DMS79 treated with DMSO at 0.1 percent for 48 hours (cell line): ENCODE measurements at regions not wholly inside any gene's neighbourhood (a gene's known extent, or its start where the extent isn't known, plus 50 kb on each side); places are given as distances from the start of the nearest gene placed in this dataset.
"Not testable (repeated sequence)": the region's sequence is repeated elsewhere in the genome, so short reads cannot be mapped to it uniquely, and the experiment has no call there.

Experiments
- DNase-seq: peaks from one replicate; lab custom pipeline; 2025; lab: John Stamatoyannopoulos, UW

- DNase-seq: no peak
Measured at GRCh38 chr11:28819741-28820140, 711.6 kb downstream of the METTL15 start.

- no peak for DNase-seq
Measured at GRCh38 chr11:28815110-28815509, 706.9 kb downstream of the METTL15 start.

GRCh38 chr11:28808771-28809170 is 700.6 kb downstream of the METTL15 start:
- DNase-seq: no peak

- no peak for DNase-seq
Measured at GRCh38 chr11:28799316-28799715, 691.1 kb downstream of the METTL15 start.

GRCh38 chr11:28798286-28798685 is 690.1 kb downstream of the METTL15 start:
- DNase-seq: no peak

GRCh38 chr11:28797536-28797935 is 689.3 kb downstream of the METTL15 start:
- DNase-seq: no peak

- no peak for DNase-seq
Measured at GRCh38 chr11:28794405-28794804, 686.2 kb downstream of the METTL15 start.

GRCh38 chr11:28793282-28793738 is 685.1 kb downstream of the METTL15 start:
- no peak for DNase-seq

- no peak for DNase-seq
Measured at GRCh38 chr11:28792856-28793255, 684.7 kb downstream of the METTL15 start.

GRCh38 chr11:28787897-28788296 is 679.7 kb downstream of the METTL15 start:
- not testable (repeated sequence) for DNase-seq

- no peak for DNase-seq
Measured at GRCh38 chr11:28777126-28777525, 668.9 kb downstream of the METTL15 start.

GRCh38 chr11:28773606-28774005 is 665.4 kb downstream of the METTL15 start:
- no peak for DNase-seq

GRCh38 chr11:28770806-28771205 is 662.6 kb downstream of the METTL15 start:
- DNase-seq: no peak

GRCh38 chr11:28767574-28767973 is 659.4 kb downstream of the METTL15 start:
- no peak for DNase-seq

GRCh38 chr11:28763876-28764275 is 655.7 kb downstream of the METTL15 start:
- DNase-seq: no peak

- DNase-seq: no peak
Measured at GRCh38 chr11:28763151-28763550, 655.0 kb downstream of the METTL15 start.

GRCh38 chr11:28760676-28761390 is 652.6 kb downstream of the METTL15 start:
- DNase-seq: no peak

GRCh38 chr11:28759311-28759710 is 651.1 kb downstream of the METTL15 start:
- DNase-seq: no peak

- no peak for DNase-seq
Measured at GRCh38 chr11:28757725-28758515, 649.7 kb downstream of the METTL15 start.

- DNase-seq: no peak
Measured at GRCh38 chr11:28756977-28757376, 648.8 kb downstream of the METTL15 start.

- DNase-seq: no peak
Measured at GRCh38 chr11:28743061-28743550, 634.9 kb downstream of the METTL15 start.

GRCh38 chr11:28739489-28740280 is 631.5 kb downstream of the METTL15 start:
- DNase-seq: no peak
